ENCODE measurements at regions not wholly inside any gene's neighbourhood (a gene's known extent, or its start where the extent isn't known, plus 50 kb on each side); places are given as distances from the start of the nearest gene placed in this dataset.

GRCh38 chrX:9191392-9191791 lies 157.5 kb upstream of the FAM9B start:
- TF ChIP-seq, protein P1, sequence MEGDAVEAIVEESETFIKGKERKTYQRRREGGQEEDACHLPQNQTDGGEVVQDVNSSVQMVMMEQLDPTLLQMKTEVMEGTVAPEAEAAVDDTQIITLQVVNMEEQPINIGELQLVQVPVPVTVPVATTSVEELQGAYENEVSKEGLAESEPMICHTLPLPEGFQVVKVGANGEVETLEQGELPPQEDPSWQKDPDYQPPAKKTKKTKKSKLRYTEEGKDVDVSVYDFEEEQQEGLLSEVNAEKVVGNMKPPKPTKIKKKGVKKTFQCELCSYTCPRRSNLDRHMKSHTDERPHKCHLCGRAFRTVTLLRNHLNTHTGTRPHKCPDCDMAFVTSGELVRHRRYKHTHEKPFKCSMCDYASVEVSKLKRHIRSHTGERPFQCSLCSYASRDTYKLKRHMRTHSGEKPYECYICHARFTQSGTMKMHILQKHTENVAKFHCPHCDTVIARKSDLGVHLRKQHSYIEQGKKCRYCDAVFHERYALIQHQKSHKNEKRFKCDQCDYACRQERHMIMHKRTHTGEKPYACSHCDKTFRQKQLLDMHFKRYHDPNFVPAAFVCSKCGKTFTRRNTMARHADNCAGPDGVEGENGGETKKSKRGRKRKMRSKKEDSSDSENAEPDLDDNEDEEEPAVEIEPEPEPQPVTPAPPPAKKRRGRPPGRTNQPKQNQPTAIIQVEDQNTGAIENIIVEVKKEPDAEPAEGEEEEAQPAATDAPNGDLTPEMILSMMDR (IDR thresholded peaks at IDR 0.05), result no peak
- intact Hi-C loops (cut with DNase I), result no loop called here
- Histone ChIP-seq H3K4me3 (no peak overlapping the region), H3K9me3 (no peaks in the 10 kb centered on the region), H3K36me3 (no peaks in the 10 kb centered on the region), H3K27me3 (ENCODE audit: low read depth) (no peaks in the 10 kb centered on the region), H3K27ac (no peak overlapping the region), H3K4me1 (no peaks in the 10 kb centered on the region)
- DNase-seq, result no peak
- ATAC-seq, result no peak

GRCh38 chrX:9195199-9195880 lies 161.4 kb upstream of the FAM9B start:
- H3K27ac ChIP-seq, result no peak overlapping the region
- no peaks in the 10 kb centered on the region for H3K27me3 ChIP-seq (ENCODE audit: low read depth)
- TF ChIP-seq, protein P1 (IDR thresholded peaks at IDR 0.05), result no peak
- no peaks in the 10 kb centered on the region for H3K9me3 ChIP-seq
- ATAC-seq (no peak), DNase-seq (no peak)
- H3K4me3 ChIP-seq, result no peak overlapping the region
- no peaks in the 10 kb centered on the region for H3K36me3 ChIP-seq
- intact Hi-C loops (cut with DNase I), result no loop called here
- no peaks in the 10 kb centered on the region for H3K4me1 ChIP-seq

DNA sequence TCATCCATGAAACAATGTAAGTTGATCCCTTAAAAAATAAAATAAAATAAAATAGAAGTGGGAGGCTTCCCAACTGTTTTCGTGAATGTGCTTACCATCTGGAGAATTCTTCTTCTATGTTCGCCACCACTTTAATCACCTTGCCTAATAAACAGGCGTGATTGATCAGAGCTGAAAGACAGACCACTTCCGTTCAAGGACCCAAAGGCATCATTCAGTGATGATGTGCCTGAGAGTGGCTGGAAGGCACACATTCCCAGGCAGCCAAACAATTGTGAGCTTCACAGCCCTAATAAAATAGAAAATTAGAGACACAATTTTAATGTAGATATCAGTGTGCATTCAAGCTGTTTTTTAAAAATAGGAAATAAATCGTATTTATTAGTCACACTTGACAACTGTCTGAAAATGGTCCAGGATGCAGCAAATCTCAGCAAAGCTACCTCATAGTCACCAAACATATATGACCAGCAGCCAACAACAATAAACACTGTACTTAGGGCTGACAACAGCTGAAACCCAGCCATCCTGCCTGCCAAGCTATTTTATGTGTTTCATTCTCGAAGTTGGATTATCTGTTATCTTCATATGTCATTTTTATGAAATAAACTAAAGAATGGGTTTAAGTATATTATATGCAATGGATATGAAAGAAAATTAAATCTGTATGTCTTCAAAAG lies 163.2 kb upstream of the FAM9B start:
- Histone ChIP-seq H3K9me3 (no peaks in the 10 kb centered on the region), H3K27me3 (ENCODE audit: low read depth) (no peaks in the 10 kb centered on the region), H3K27ac (no peak overlapping the region), H3K4me1 (no peaks in the 10 kb centered on the region), H3K36me3 (no peaks in the 10 kb centered on the region), H3K4me3 (no peak overlapping the region)
- ATAC-seq (no peak), DNase-seq (no peak)
- intact Hi-C loops (cut with DNase I), result no loop called here
- TF ChIP-seq, protein P1 (IDR thresholded peaks at IDR 0.05), result no peak

GRCh38 chrX:9204560-9204959 lies 170.6 kb upstream of the FAM9B start:
- DNase-seq (no peak), ATAC-seq (no peak)
- intact Hi-C loops (cut with DNase I), result no loop called here
- Histone ChIP-seq H3K27ac (no peak overlapping the region), H3K4me3 (no peak overlapping the region), H3K4me1 (no peaks in the 10 kb centered on the region), H3K27me3 (ENCODE audit: low read depth) (no peaks in the 10 kb centered on the region), H3K9me3 (no peaks in the 10 kb centered on the region), H3K36me3 (no peaks in the 10 kb centered on the region)
- TF ChIP-seq, protein P1 (IDR thresholded peaks at IDR 0.05), result no peak

DNA sequence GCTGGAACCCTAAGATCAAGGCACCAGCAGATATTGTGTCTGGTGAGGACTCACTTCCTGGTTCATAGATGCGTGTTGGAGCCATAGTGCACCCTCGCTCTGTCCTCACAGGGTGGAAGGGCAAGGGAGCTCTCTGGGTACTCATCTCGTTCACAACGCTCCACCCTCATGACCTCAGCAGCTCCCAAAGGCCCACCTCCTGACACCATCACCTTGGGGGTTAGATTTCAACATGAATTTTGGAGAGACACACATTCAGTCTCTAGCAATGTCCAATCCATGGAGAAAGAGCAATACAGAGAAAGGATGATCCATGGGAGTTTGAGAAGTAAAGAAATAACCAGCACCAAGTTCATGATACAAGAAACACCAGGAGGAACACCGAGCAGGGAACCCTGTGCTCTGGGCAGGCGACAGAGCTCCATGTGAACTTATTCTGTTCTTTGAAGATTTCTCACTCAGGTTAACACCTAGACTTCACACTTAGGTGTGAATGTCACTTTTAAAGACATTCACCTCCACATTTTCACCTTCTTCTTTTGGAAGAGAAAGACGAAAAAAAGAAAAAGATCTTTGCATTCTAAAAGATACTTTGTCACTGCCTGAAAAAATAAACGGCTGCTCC lies 171.8 kb upstream of the FAM9B start:
- Histone ChIP-seq H3K27ac (no peak overlapping the region), H3K4me1 (no peaks in the 10 kb centered on the region), H3K27me3 (ENCODE audit: low read depth) (no peaks in the 10 kb centered on the region), H3K4me3 (no peak overlapping the region), H3K36me3 (no peaks in the 10 kb centered on the region), H3K9me3 (no peaks in the 10 kb centered on the region)
- ATAC-seq, result no peak
- TF ChIP-seq, protein P1 (IDR thresholded peaks at IDR 0.05), result no peak
- no peak for DNase-seq
- intact Hi-C loops (cut with DNase I), result no loop called here

Data from lower lobe of right lung (tissue), 2 donors.